Muscle layer of duodenum (tissue), 2 donors: ENCODE measurements at regions not wholly inside any gene's neighbourhood (a gene's known extent, or its start where the extent isn't known, plus 50 kb on each side); places are given as distances from the start of the nearest gene placed in this dataset.

Experiments
- H3K27ac ChIP-seq: one replicate; pipeline ENCODE4 v1.7.0; 2013; ENCODE audit warnings: mild to moderate bottlenecking, low read length
- H3K27me3 ChIP-seq: one replicate; pipeline ENCODE4 v1.7.0; 2013; ENCODE audit warnings: low read depth, mild to moderate bottlenecking, control low read depth, low read length
- H3K36me3 ChIP-seq, 2 donors: one replicate each; pipeline ENCODE4 v1.7.0; 2013; ENCODE audit warnings: low read length in 2 of 2, control low read depth in 1 of 2, mild to moderate bottlenecking in 1 of 2; ENCODE audit not compliant: insufficient read depth in 2 of 2, control insufficient read depth in 1 of 2
- H3K4me1 ChIP-seq, 2 donors: one replicate each; pipeline ENCODE4 v1.7.0; 2013; ENCODE audit warnings: low read length in 2 of 2, mild to moderate bottlenecking in 2 of 2, control low read depth in 1 of 2, moderate library complexity in 1 of 2; ENCODE audit not compliant: insufficient read depth in 2 of 2, control insufficient read depth in 1 of 2
- H3K4me3 ChIP-seq, 2 donors: one replicate each; pipeline ENCODE4 v1.7.0; 2013; ENCODE audit warnings: low read length in 2 of 2, low read depth in 1 of 2, mild to moderate bottlenecking in 1 of 2
- H3K9me3 ChIP-seq, 2 donors: one replicate each; pipeline ENCODE4 v1.7.0; 2013; ENCODE audit warnings: low read length in 2 of 2, control low read depth in 1 of 2, mild to moderate bottlenecking in 1 of 2; ENCODE audit not compliant: control insufficient read depth in 1 of 2
- donor health status: healthy.

GRCh38 chr10:31125789-31126188 is 94.1 kb upstream of the ZNF438 start:
- H3K4me3 ChIP-seq = no peak overlapping the region
- peaks cover 0 to 17% of the 10 kb centered on the region in 2 donors for H3K4me1 ChIP-seq
- H3K9me3 ChIP-seq = no peaks in the 10 kb centered on the region
- H3K36me3 ChIP-seq = no peaks in the 10 kb centered on the region
- H3K27ac ChIP-seq = no peak overlapping the region
- H3K27me3 ChIP-seq = no peaks in the 10 kb centered on the region

- H3K36me3 ChIP-seq = no peaks in the 10 kb centered on the region
- H3K9me3 ChIP-seq = no peaks in the 10 kb centered on the region
- no peak overlapping the region for H3K4me3 ChIP-seq
- no peaks in the 10 kb centered on the region for H3K27me3 ChIP-seq
- no peak overlapping the region for H3K27ac ChIP-seq
- H3K4me1 ChIP-seq = peaks cover 0 to 11% of the 10 kb centered on the region in 2 donors
These were observed 94.9 kb upstream of the ZNF438 start for GRCh38 chr10:31126593-31126992.

- H3K27ac ChIP-seq = no peak overlapping the region
- H3K27me3 ChIP-seq = no peaks in the 10 kb centered on the region
- H3K4me3 ChIP-seq = no peak overlapping the region
- no peaks in the 10 kb centered on the region for H3K36me3 ChIP-seq
- H3K9me3 ChIP-seq = no peaks in the 10 kb centered on the region
- peaks cover 0 to 13% of the 10 kb centered on the region in 2 donors for H3K4me1 ChIP-seq
These were observed 96.9 kb upstream of the ZNF438 start for GRCh38 chr10:31128536-31128935.

- H3K27me3 ChIP-seq = no peaks in the 10 kb centered on the region
- H3K4me1 ChIP-seq = peaks cover 0 to 15% of the 10 kb centered on the region in 2 donors
- no peaks in the 10 kb centered on the region for H3K9me3 ChIP-seq
- no peak overlapping the region for H3K4me3 ChIP-seq
- no peaks in the 10 kb centered on the region for H3K36me3 ChIP-seq
- H3K27ac ChIP-seq = no peak overlapping the region
These were observed 97.6 kb upstream of the ZNF438 start for GRCh38 chr10:31129271-31129670.

GRCh38 chr10:31129880-31130405 is 98.3 kb upstream of the ZNF438 start:
- no peak overlapping the region for H3K4me3 ChIP-seq
- H3K9me3 ChIP-seq = no peaks in the 10 kb centered on the region
- peaks cover 5 to 19% of the 10 kb centered on the region in 2 donors for H3K4me1 ChIP-seq
- H3K36me3 ChIP-seq = no peaks in the 10 kb centered on the region
- no peak overlapping the region for H3K27ac ChIP-seq
- H3K27me3 ChIP-seq = no peaks in the 10 kb centered on the region

- Histone ChIP-seq H3K4me3 (no peak overlapping the region), H3K36me3 (no peaks in the 10 kb centered on the region), H3K4me1 (peaks cover 5 to 19% of the 10 kb centered on the region in 2 donors), H3K27me3 (no peaks in the 10 kb centered on the region), H3K9me3 (no peaks in the 10 kb centered on the region), H3K27ac (no peak overlapping the region)
These were observed 98.7 kb upstream of the ZNF438 start for GRCh38 chr10:31130406-31130805.

- Histone ChIP-seq H3K27ac (no peak overlapping the region), H3K27me3 (no peaks in the 10 kb centered on the region), H3K4me1 (peaks cover 5 to 19% of the 10 kb centered on the region in 2 donors)
These were observed 99.6 kb upstream of the ZNF438 start for GRCh38 chr10:31131251-31131650.

GRCh38 chr10:31132681-31133244 is 101.1 kb upstream of the ZNF438 start:
- no peak overlapping the region for H3K4me3 ChIP-seq
- no peak overlapping the region for H3K27ac ChIP-seq

More at GRCh38 chr10:31131251-31131650, 99.6 kb upstream of the ZNF438 start:
- Histone ChIP-seq H3K9me3 (no peaks in the 10 kb centered on the region), H3K36me3 (no peaks in the 10 kb centered on the region), H3K4me3 (no peak overlapping the region)

GRCh38 chr10:31133251-31133791 is 101.7 kb upstream of the ZNF438 start:
- H3K27me3 ChIP-seq = no peaks in the 10 kb centered on the region
- peak overlapping the region in 1 of 2 donors; percentile 30 for H3K4me3 ChIP-seq
- H3K4me1 ChIP-seq = peaks cover 5 to 19% of the 10 kb centered on the region in 2 donors
- H3K36me3 ChIP-seq = no peaks in the 10 kb centered on the region
- H3K27ac ChIP-seq = no peak overlapping the region
- no peaks in the 10 kb centered on the region for H3K9me3 ChIP-seq

More at GRCh38 chr10:31132681-31133244, 101.1 kb upstream of the ZNF438 start:
- Histone ChIP-seq H3K36me3 (no peaks in the 10 kb centered on the region), H3K4me1 (peaks cover 5 to 19% of the 10 kb centered on the region in 2 donors), H3K9me3 (no peaks in the 10 kb centered on the region), H3K27me3 (no peaks in the 10 kb centered on the region)

- no peaks in the 10 kb centered on the region for H3K27me3 ChIP-seq
These were observed 102.2 kb upstream of the ZNF438 start for GRCh38 chr10:31133792-31134310.

GRCh38 chr10:31134311-31134952 is 102.8 kb upstream of the ZNF438 start:
- H3K36me3 ChIP-seq = no peaks in the 10 kb centered on the region
- no peaks in the 10 kb centered on the region for H3K9me3 ChIP-seq
- no peaks in the 10 kb centered on the region for H3K27me3 ChIP-seq
- H3K4me1 ChIP-seq = peaks cover 5 to 19% of the 10 kb centered on the region in 2 donors
- peak overlapping the region; percentile 80 for H3K27ac ChIP-seq
- H3K4me3 ChIP-seq = peak overlapping the region; percentile 45 to 50

More at GRCh38 chr10:31133792-31134310, 102.2 kb upstream of the ZNF438 start:
- Histone ChIP-seq H3K9me3 (no peaks in the 10 kb centered on the region), H3K4me3 (peak overlapping the region; percentile 43 to 45), H3K27ac (peak overlapping the region; percentile 54), H3K36me3 (no peaks in the 10 kb centered on the region), H3K4me1 (peaks cover 5 to 19% of the 10 kb centered on the region in 2 donors)
